ENCODE measurements at regions not wholly inside any gene's neighbourhood (a gene's known extent, or its start where the extent isn't known, plus 50 kb on each side); places are given as distances from the start of the nearest gene placed in this dataset.

GRCh38 chr12:91328451-91328850 is 145.8 kb upstream of the DCN start:
- no peak for DNase-seq
- H3K36me3 ChIP-seq (ENCODE audit: insufficient read depth, low read length) = no peaks in the 10 kb centered on the region
- H3K4me3 ChIP-seq (ENCODE audit: low read depth in 1 of 2, low read length in 2 of 2) = no peak overlapping the region
- H3K79me2 ChIP-seq (ENCODE audit: insufficient read depth, low read length) = no peaks in the 10 kb centered on the region
- no peaks in the 10 kb centered on the region for H3K4me1 ChIP-seq (ENCODE audit: insufficient read depth, low read length)
- TF ChIP-seq, protein P1, sequence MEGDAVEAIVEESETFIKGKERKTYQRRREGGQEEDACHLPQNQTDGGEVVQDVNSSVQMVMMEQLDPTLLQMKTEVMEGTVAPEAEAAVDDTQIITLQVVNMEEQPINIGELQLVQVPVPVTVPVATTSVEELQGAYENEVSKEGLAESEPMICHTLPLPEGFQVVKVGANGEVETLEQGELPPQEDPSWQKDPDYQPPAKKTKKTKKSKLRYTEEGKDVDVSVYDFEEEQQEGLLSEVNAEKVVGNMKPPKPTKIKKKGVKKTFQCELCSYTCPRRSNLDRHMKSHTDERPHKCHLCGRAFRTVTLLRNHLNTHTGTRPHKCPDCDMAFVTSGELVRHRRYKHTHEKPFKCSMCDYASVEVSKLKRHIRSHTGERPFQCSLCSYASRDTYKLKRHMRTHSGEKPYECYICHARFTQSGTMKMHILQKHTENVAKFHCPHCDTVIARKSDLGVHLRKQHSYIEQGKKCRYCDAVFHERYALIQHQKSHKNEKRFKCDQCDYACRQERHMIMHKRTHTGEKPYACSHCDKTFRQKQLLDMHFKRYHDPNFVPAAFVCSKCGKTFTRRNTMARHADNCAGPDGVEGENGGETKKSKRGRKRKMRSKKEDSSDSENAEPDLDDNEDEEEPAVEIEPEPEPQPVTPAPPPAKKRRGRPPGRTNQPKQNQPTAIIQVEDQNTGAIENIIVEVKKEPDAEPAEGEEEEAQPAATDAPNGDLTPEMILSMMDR (IDR thresholded peaks at IDR 0.05; ENCODE audit: borderline replicate concordance, extremely low read depth, low read length, poor library complexity, severe bottlenecking) = no peak
- no peak for TF ChIP-seq EZH2 (IDR thresholded peaks at IDR 0.05; ENCODE audit: borderline replicate concordance, low read depth, low read length, severe bottlenecking)
- H4K20me1 ChIP-seq (ENCODE audit: insufficient read depth, low read length) = no peaks in the 10 kb centered on the region
- no peaks in the 10 kb centered on the region for H3K27me3 ChIP-seq (ENCODE audit: insufficient read depth, low read length, poor library complexity)
- H3K27ac ChIP-seq (ENCODE audit: low read length) = no peak overlapping the region
- H3K9me3 ChIP-seq (ENCODE audit: insufficient read depth, low read length, severe bottlenecking) = no peaks in the 10 kb centered on the region
- H3K9ac ChIP-seq (ENCODE audit: low read depth, low read length) = no peak overlapping the region
- H3K4me2 ChIP-seq (ENCODE audit: insufficient read depth, low read length) = no peak overlapping the region
- no peak overlapping the region for H2AFZ ChIP-seq (ENCODE audit: low read depth, low read length)
- ATAC-seq (ENCODE audit: insufficient read depth, low read depth) = no peak

- Histone ChIP-seq H3K4me1 (ENCODE audit: insufficient read depth, low read length) (no peaks in the 10 kb centered on the region), H2AFZ (ENCODE audit: low read depth, low read length) (no peak overlapping the region), H3K4me3 (ENCODE audit: low read depth in 1 of 2, low read length in 2 of 2) (no peak overlapping the region), H3K4me2 (ENCODE audit: insufficient read depth, low read length) (no peak overlapping the region), H4K20me1 (ENCODE audit: insufficient read depth, low read length) (no peaks in the 10 kb centered on the region), H3K27ac (ENCODE audit: low read length) (no peak overlapping the region), H3K36me3 (ENCODE audit: insufficient read depth, low read length) (no peaks in the 10 kb centered on the region), H3K79me2 (ENCODE audit: insufficient read depth, low read length) (no peaks in the 10 kb centered on the region), H3K9me3 (ENCODE audit: insufficient read depth, low read length, severe bottlenecking) (no peaks in the 10 kb centered on the region), H3K9ac (ENCODE audit: low read depth, low read length) (no peak overlapping the region), H3K27me3 (ENCODE audit: insufficient read depth, low read length, poor library complexity) (no peaks in the 10 kb centered on the region)
- ATAC-seq (ENCODE audit: insufficient read depth, low read depth) (no peak), DNase-seq (no peak)
- TF ChIP-seq, protein P1 (IDR thresholded peaks at IDR 0.05; ENCODE audit: borderline replicate concordance, extremely low read depth, low read length, poor library complexity, severe bottlenecking) = no peak
- no peak for TF ChIP-seq EZH2 (IDR thresholded peaks at IDR 0.05; ENCODE audit: borderline replicate concordance, low read depth, low read length, severe bottlenecking)
Measured at GRCh38 chr12:91327889-91328288, 145.3 kb upstream of the DCN start.

- ATAC-seq (ENCODE audit: insufficient read depth, low read depth) (no peak), DNase-seq (no peak)
- Histone ChIP-seq H3K9me3 (ENCODE audit: insufficient read depth, low read length, severe bottlenecking) (no peaks in the 10 kb centered on the region), H3K79me2 (ENCODE audit: insufficient read depth, low read length) (no peaks in the 10 kb centered on the region), H3K27ac (ENCODE audit: low read length) (no peak overlapping the region), H3K9ac (ENCODE audit: low read depth, low read length) (no peak overlapping the region), H3K27me3 (ENCODE audit: insufficient read depth, low read length, poor library complexity) (no peaks in the 10 kb centered on the region), H2AFZ (ENCODE audit: low read depth, low read length) (no peak overlapping the region), H3K4me2 (ENCODE audit: insufficient read depth, low read length) (no peak overlapping the region), H4K20me1 (ENCODE audit: insufficient read depth, low read length) (no peaks in the 10 kb centered on the region), H3K4me3 (ENCODE audit: low read depth in 1 of 2, low read length in 2 of 2) (no peak overlapping the region), H3K4me1 (ENCODE audit: insufficient read depth, low read length) (no peaks in the 10 kb centered on the region), H3K36me3 (ENCODE audit: insufficient read depth, low read length) (no peaks in the 10 kb centered on the region)
- no peak for TF ChIP-seq EZH2 (IDR thresholded peaks at IDR 0.05; ENCODE audit: borderline replicate concordance, low read depth, low read length, severe bottlenecking)
- TF ChIP-seq, protein P1 (IDR thresholded peaks at IDR 0.05; ENCODE audit: borderline replicate concordance, extremely low read depth, low read length, poor library complexity, severe bottlenecking) = no peak
Measured at GRCh38 chr12:91327131-91327530, 144.5 kb upstream of the DCN start.
